HG03520 (cell line): ENCODE measurements at regions not wholly inside any gene's neighbourhood (a gene's known extent, or its start where the extent isn't known, plus 50 kb on each side); places are given as distances from the start of the nearest gene placed in this dataset.
"Not testable (repeated sequence)": the region's sequence is repeated elsewhere in the genome, so short reads cannot be mapped to it uniquely, and the experiment has no call there.

Experiments
- ATAC-seq: cut with Tn5 transposase; IDR thresholded peaks from one replicate; pipeline ENCODE4 v1.9.1; 2021; ENCODE audit warnings: mild to moderate bottlenecking, moderate library complexity; ENCODE audit not compliant: unreplicated experiment

DNA sequence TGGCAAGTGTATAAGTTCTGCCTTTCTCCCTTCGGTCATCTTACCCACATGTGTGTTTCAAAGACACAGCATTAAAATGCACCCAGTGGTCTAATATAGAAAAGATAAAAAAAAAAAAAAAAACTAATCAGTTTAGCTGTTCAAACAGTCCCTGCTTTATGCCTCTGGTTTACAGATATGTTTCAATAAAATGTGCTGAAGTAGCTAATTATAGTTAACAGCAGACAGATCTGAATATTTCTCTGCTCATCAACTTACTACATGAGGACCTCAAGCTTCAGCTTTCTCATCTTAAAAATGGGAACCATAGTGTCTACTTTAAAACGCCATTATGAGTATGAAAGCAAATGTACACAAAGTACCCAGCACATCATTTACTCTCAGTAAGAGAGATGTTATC, 280.6 kb upstream of the DEFB112 start:
- ATAC-seq = no peak

DNA sequence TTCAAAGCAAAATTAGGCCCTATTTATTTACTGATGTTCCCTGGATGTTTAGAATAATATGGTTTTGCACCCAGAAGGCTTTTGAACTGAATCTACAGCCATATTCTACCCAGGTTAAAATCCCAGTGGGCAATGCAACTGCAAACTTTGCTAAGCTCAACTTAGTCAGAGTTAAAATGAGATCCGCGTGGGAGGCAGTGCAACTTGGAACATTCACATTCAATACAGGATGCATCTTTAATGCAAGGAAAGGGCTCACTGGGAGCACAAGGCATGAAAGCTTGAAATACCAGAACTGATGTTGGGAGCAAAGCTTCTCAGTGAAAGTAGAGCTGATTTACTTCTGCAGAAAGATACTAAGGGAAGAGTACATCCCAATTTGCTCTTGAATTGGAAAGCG, 281.2 kb upstream of the DEFB112 start:
- ATAC-seq = no peak

DNA sequence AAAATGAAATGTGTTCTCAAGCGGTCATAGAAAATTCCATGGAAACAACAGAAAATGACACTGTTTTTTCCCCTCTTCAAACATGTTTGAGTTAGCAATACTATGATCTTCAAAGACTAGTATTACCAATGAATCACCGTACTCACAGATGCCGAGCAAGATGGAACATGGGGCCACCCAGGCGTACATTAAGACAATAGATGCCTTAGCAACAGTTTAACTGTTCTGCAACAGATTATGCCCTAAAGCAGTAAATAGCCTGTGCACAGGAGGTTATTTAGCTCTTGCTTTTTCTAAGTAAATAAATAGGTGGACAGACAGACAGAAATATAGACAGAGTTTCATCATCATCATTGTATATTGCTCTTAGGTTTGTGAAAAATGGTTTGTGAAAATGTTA, 284.0 kb upstream of the DEFB112 start:
- no peak for ATAC-seq

DNA sequence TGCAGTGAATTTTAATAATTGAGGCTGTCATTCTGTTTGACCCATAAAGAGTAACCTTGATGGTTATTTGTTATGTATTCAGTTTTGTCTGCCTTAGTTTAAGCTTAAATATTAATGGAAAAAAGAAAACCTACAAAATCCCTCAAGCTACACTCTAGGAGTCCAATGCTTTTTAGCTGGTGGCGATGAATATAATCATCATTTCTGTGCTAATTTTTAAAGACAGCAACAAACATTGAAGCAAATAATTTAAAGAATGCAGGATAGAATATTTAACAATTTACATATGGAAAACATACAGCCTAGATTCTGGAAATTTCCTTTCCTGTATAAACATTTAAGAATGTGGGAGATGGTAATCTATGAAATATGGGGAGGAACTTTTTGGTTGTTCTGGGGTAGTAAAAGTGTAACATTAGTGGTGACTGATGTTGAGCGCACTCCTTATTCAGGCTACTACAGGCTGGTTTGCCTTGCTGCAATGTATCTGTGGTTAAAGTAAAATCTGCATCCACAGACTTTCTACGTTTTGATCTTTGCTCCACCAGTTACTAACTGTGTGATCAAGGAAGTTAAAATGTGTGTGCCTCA, 287.9 kb upstream of the DEFB112 start:
- no peak for ATAC-seq

DNA sequence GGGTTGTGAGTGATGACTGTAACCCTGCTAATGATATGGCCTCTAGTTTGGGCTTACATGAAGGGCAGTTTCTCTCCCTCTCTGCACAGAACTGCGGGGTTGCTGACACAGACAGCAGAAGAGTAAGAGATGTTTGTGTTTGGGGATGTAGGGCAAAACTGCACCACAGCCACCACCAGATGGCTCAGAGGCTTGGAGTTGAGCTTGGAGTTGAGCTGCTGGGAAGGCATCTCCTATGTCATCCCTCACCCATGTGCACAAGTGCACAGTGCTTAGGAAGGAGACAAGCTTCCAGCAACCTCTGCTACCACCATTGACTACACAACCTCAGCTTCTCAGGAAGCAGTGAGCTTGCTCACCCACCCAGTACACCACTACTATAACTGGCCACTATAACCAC, 303.9 kb upstream of the DEFB112 start:
- ATAC-seq = no peak

DNA sequence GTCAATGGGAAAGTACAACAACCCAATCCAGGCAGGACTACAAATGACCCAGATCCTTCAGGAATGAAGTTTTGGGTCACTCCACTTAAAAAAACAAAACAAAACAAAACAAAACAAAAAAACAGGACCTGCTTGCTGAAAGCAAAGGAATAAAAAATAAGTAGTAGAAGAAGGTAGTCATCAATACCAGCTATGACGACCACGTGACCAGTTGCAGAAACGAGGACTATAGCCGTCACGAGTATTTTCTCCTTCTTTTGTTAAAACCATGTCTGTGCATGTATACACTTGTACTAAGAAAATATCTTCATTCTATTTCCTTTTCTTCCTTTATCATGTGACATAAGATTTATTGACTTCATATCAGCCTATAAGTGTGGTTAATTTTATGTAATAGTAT, 308.4 kb upstream of the DEFB112 start:
- no peak for ATAC-seq

DNA sequence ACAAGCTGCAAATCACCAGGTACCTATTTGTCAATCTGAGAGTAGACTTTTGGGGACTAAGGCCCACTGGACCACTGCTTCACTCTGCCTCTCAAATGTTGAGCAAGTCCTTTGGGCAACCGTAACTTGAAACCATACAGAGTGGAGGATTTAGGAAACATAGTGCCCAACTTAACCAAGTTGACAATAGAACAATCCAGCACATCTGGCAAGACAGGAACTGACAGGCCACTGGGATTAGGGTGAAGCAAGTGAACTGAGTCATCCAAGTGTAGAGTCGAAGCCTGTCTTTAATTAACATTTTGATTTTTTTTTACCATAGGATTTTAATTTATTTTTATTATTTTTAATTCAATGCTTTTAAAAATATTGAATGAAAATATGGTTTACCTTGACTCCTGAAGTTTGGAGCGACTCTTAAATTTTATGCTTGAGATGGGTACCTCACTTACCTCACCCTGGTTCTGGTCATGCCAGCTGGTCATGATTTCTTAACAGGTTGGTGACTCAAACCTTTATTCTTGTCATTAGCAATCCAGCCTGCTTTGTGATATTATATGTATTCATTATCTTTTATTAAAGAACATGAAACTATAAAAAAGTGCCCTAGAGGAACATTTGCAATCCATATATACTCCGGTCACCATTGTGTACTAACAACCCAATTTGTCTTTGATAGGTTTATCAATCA, 312.1 kb upstream of the DEFB112 start:
- ATAC-seq = no peak

DNA sequence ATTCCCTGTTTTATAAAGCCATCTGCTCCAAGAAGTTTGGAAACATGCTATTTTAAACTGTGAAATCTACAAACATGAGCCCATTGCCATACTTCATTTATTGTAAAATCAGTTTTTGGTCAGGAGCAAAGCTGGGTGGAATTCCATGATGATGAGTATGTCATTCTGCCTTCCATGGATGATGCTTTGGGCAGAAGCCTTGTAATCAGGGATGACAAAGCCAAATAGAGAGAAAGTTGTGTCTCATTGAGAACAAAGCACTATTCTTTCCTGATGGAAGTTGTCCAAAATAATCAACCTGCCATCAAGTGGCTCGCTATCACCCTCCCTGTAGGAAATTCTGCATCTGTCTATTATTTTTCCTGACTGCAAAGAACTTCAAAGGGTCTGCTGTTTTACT, 313.0 kb upstream of the DEFB112 start:
- ATAC-seq = no peak

DNA sequence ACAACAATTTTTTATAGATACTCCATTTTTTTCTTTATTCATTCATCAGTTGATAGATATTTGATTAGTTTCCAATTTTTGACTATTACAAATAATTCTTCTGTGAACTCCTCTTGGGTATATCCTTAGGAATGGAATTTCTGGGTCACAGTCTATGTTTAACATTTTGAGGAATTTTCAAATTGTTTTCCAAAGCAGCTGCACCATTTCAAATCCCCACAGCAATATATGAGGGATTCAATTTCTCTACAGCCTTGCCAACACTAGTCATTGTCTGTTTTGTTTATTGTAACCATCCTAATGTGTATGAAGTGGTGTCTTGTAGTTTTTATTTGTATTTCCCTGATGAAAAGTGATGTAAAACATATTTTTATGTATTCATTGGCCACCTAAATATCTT, 320.3 kb upstream of the DEFB112 start:
- no peak for ATAC-seq

DNA sequence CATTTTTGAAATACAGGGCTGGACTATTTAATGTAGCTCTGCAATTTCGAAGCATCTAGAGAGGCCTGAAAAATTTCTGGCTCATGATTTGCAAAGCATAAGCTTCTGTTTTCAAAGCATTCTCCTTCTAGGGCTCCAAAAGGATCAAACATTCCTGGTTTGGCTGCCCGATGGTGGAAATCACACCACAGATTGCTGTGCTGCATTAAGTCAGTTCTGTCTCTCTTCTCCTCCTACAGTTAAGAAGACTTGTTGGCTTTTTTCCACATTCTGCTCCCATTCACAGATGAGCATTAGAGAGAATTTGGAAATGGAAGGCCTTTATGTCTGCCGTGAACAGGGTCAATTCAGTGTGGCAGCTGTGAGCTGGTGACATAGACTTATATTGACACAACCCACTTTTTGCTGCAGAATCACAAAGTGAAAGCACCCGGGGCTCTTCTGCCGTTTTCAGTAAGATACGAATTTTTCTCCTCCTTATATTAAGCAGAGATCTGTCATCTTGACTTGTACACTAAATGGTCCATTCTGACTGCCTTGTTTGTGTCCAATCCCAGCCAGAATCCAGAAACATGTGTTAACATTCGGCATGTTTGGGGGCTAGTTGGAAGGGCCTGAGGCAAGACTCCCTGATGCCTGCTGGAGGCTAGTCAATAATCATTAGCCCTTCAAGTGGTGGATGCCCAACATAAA, 330.8 kb upstream of the DEFB112 start:
- ATAC-seq = no peak

DNA sequence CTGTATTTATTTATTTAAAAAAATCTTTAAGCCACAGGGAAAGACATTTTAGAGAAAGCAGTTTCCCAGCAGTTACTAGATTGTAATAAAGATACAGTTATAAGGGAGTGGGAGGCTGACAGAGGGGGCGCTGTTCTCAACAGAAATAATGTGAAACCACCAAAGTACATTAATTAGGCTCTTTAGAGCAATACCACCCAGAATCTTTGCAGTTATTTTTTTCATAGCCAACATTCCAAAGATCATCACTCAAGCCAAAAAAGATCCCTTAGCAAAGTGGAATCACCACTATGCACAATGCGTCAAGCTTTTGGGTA, 331.3 kb upstream of the DEFB112 start:
- ATAC-seq = no peak

DNA sequence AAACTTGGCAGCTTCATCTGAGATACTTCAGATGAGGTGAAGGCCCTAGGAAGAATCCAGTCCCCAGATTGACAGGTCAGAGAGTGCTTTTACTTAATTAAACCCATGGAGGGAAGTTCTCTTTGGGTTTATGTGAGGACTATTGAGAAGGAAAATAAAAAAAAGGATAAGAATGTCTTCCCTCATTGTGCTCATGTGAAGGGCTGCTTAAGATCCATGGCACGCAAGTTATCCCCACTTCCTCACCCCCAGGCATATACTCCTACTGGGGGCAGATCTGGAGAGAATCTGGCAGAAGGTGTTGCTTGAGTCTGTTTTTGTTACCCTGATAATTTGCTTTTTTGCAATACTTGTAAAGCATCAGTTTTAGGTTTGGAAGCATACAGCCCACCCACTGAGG, 322.9 kb upstream of the TFAP2D start:
- ATAC-seq = no peak

DNA sequence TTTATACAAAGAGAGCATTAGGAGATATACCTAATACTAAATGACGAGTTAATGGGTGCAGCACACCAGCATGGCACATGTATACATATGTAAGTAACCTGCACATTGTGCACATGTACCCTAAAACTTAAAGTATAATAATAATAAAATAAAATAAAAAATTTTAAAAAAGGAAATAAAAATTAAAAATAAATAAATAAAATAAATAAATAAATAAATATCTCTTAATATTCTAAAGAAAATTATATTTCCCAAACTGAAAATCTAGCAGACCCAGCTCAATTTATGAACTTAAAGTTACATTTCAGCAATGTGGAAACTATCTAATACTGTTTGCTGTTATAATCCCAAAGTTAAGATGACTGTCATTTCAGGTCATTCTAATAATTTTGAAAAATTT, 319.2 kb upstream of the TFAP2D start:
- ATAC-seq = not testable (repeated sequence)

DNA sequence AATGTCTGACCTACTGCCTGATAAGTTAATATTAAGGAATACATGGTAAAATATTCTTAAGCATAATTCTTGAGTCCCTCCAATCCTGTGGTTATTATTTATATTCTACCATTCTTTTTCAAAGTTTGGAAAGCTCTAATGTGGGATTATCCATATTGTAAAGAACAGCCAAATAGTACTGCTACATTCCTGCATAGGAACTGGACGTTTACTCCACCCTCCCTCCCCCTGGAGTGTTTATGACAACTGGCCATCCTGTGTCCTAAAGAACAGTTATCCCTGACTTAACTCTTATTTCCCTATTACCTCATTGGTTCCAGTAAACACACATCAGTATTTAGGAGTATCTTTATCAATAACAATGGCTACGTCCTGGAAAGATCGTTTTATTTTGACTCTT, 308.7 kb upstream of the TFAP2D start:
- ATAC-seq = no peak

DNA sequence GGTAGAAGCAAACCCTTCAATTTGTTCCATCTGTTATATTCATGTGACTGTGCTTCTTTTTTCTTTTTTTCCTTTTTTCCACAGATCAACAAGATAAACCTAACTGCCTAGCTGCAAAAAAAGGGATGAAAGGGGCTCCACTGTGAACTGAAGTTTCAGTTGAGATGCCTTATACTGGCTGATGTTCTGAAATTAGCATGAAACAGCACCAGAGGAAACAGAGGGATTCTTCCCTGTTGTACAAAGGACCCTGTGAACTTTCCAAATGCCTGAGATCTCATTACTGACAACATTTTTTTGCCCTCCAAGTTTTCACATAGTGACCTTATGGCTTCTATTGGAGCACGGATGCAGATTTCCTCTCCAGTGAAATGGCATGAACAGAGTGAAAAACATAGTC, 302.7 kb upstream of the TFAP2D start:
- ATAC-seq = no peak

DNA sequence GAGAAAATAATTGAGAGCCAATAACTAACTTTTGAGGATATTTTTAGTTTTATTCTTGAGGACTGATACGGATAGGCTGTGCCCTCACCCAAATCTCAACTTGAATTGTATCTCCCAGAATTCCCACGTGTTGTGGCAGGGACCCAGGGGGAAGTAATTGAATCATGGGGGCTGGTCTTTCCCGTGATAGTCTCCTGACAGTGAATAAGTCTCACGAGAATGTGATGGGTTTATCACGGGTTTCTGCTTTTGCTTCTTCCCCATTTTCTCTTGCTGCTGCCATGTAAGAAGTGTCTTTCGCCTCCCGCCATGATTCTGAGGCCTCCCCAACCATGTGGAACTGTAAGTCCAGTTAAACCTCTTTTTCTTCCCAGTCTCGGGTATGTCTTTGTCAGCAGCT, 292.3 kb upstream of the TFAP2D start:
- ATAC-seq = not testable (repeated sequence)

DNA sequence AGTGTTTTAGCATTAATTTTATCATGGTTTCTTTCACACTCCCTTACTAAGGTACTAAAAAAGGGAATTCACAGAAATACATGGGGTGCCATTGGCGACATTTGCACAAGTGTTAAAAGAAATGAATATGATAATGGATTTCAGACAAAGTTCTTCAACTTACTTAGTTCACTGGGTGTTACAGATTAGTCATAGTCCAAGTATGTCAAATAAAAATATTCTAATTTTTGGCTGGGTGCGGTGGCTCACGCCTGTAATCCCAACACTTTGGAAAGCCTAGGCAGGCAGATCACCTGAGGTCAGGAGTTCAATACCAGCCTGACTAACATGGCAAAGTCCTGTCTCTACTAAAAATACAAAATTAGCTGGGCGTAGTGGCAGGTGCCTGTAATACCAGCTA, 286.1 kb upstream of the TFAP2D start:
- no peak for ATAC-seq

DNA sequence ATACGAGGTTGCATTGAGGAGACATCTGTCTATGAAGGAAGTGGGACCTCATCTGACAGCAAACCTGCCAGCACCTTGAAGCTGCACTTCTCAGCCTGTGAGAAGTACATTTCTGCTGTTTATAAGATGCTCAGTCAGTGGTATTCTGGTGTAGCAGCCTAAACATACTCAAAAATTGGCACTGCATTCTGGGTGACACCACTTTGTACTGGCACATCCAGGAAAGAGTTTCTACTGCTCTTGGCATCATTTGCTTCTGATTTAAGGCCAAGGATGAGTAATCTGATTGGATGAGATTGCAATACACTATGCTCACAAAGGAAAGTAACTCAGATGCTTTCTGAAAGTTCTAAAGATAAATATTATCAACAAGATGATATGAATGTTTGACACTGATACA, 275.4 kb upstream of the TFAP2D start:
- ATAC-seq = no peak

DNA sequence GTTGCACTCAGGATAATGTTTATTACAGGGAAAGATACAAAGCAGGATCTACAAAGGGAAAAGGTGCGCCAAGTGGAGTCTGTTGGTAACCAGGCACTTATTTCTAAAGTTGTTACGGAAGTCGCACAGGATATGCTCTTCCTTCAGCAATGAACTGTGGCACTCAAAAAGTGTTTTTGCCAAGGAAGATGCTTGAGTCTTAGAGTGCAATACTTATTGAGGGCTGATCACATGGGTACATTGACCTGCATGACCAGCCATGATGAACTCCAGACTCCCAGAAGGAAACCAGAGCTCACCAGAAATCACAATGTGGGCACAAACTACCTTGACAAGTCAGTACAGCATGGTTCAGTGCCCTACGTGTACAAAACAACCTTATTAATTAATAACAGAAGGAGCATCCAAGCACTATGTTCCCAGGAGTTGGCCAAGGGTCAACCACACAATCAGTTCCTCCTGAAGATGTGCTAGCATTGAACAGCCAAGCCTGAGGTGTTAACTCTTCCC, 270.7 kb upstream of the TFAP2D start:
- no peak for ATAC-seq

DNA sequence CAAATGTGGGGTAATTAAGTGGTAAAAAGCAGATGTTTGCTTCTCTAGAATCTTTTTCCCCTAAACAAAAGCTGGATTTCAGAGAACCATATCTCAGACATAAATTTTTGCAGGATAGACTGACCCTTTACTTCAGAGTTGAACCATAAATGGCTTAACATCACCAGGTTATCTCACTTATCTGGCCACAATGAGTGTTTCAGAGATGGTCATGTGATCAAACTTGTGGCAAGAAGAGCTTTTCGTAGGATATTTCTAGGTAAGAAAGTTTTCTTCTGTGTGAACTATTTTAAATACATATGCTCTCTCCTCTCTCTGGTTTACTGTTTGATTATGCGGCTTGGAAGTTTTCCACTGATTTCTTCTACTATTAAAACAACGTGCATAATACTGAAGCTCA, 270.2 kb upstream of the TFAP2D start:
- ATAC-seq = no peak

DNA sequence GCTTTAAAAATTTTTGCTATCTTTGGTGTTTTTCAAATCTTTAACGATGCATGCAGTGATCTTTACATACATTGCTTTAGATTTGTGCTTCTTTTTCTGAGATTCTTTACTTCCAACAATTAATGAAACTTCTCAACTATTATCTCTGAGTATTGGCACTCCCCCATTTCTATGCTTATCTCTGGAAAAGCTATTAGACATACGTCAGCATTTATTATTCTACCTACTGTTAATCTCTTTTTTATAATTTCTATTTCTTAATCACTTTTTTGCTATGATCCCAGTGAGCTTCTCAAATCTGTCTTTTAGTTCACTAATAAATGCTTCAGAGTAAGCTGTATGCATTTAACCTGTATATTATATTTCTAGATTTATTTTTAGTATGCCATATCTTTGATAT, 264.2 kb upstream of the TFAP2D start:
- no peak for ATAC-seq

DNA sequence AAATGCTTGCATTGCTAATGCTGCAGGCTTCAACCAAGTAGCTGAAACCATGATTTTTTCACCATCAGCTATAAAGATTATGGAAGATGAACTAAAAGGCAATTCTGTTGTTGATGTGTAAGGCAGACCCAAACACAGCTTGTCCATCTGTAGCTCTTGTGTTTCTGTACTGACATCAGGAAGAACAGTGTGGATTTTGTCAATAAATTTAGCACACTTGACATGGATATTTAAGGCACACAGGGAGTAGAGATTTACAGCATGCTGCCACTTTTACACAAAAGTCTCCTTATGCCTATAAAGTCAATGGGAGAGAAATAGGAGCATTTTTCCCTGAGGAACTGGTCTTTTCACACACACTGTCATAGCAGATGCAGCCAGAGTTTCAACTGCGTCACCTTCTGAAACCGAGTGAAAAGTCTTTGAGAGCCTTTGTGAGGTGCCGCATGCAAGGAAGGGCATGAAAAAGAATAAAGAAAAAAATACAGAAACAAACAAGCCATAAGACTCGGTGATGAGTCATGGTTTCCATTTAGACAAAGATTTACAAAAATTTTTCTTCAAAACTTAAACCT, 261.4 kb upstream of the TFAP2D start:
- ATAC-seq = no peak
